ENCODE measurements at regions not wholly inside any gene's neighbourhood (a gene's known extent, or its start where the extent isn't known, plus 50 kb on each side); places are given as distances from the start of the nearest gene placed in this dataset.

- ATAC-seq (ENCODE audit: low read depth) (no peak), DNase-seq (no peak)
- Mint-ChIP-seq H3K9me3 (no peaks in the 10 kb centered on the region), H3K27ac (no peak overlapping the region), H3K36me3 (ENCODE audit: low read depth) (no peaks in the 10 kb centered on the region), H3K4me3 (no peak overlapping the region), H3K27me3 (peaks cover 50% of the 10 kb centered on the region), H3K4me1 (peaks cover 13% of the 10 kb centered on the region)
- CTCF ChIA-PET, result no interaction called here
- intact Hi-C loops (cut with micrococcal nuclease), result no loop called here
- POLR2A ChIA-PET, result no interaction called here
- no peak for TF ChIP-seq CTCF (IDR thresholded peaks at IDR 0.05)
Observed at GRCh38 chr9:38228331-38229103, 159.5 kb upstream of the SHB start.

GRCh38 chr9:38227656-38228055, 158.6 kb upstream of the SHB start:
- intact Hi-C loops (cut with micrococcal nuclease), result no loop called here
- no peak for ATAC-seq (ENCODE audit: low read depth)
- Mint-ChIP-seq H3K4me3 (no peak overlapping the region), H3K4me1 (peaks cover 13% of the 10 kb centered on the region), H3K27ac (no peak overlapping the region), H3K36me3 (ENCODE audit: low read depth) (no peaks in the 10 kb centered on the region), H3K27me3 (peaks cover 47% of the 10 kb centered on the region), H3K9me3 (no peaks in the 10 kb centered on the region)
- TF ChIP-seq CTCF (IDR thresholded peaks at IDR 0.05), result no peak
- DNase-seq, result no peak
- ChIA-PET CTCF (no interaction called here), POLR2A (no interaction called here)

- POLR2A ChIA-PET, result no interaction called here
Observed at GRCh38 chr9:38227061-38227540, 158.1 kb upstream of the SHB start.

GRCh38 chr9:38226491-38226951, 157.5 kb upstream of the SHB start:
- no peak for DNase-seq
- H3K36me3 Mint-ChIP-seq (ENCODE audit: low read depth), result no peaks in the 10 kb centered on the region
- no peak for TF ChIP-seq CTCF (IDR thresholded peaks at IDR 0.05)
- H3K4me3 Mint-ChIP-seq, result no peak overlapping the region
- peaks cover 44% of the 10 kb centered on the region for H3K27me3 Mint-ChIP-seq
- H3K9me3 Mint-ChIP-seq, result no peaks in the 10 kb centered on the region
- ChIA-PET CTCF (no interaction called here), POLR2A (no interaction called here)
- intact Hi-C loops (cut with micrococcal nuclease), result no loop called here
- ATAC-seq (ENCODE audit: low read depth), result no peak
- peaks cover 13% of the 10 kb centered on the region for H3K4me1 Mint-ChIP-seq
- H3K27ac Mint-ChIP-seq, result no peak overlapping the region

More at GRCh38 chr9:38227061-38227540, 158.1 kb upstream of the SHB start:
- peaks cover 44% of the 10 kb centered on the region for H3K27me3 Mint-ChIP-seq
- peaks cover 13% of the 10 kb centered on the region for H3K4me1 Mint-ChIP-seq
- DNase-seq (no peak), ATAC-seq (ENCODE audit: low read depth) (peak; percentile 45)
- intact Hi-C loops (cut with micrococcal nuclease), result no loop called here
- H3K27ac Mint-ChIP-seq, result no peak overlapping the region
- H3K4me3 Mint-ChIP-seq, result no peak overlapping the region
- H3K9me3 Mint-ChIP-seq, result no peaks in the 10 kb centered on the region
- H3K36me3 Mint-ChIP-seq (ENCODE audit: low read depth), result no peaks in the 10 kb centered on the region
- TF ChIP-seq CTCF (IDR thresholded peaks at IDR 0.05), result no peak
- CTCF ChIA-PET, result no interaction called here

GRCh38 chr9:38224941-38225340, 155.9 kb upstream of the SHB start:
- no peak for ATAC-seq (ENCODE audit: low read depth)
- intact Hi-C loops (cut with micrococcal nuclease), result no loop called here
- peaks cover 43% of the 10 kb centered on the region for H3K27me3 Mint-ChIP-seq
- ChIA-PET POLR2A (no interaction called here), CTCF (no interaction called here)
- no peaks in the 10 kb centered on the region for H3K9me3 Mint-ChIP-seq
- no peak overlapping the region for H3K27ac Mint-ChIP-seq
- H3K36me3 Mint-ChIP-seq (ENCODE audit: low read depth), result no peaks in the 10 kb centered on the region
- peaks cover 13% of the 10 kb centered on the region for H3K4me1 Mint-ChIP-seq
- DNase-seq, result no peak
- no peak overlapping the region for H3K4me3 Mint-ChIP-seq
- no peak for TF ChIP-seq CTCF (IDR thresholded peaks at IDR 0.05)
